GM21717 (cell line): ENCODE measurements at regions not wholly inside any gene's neighbourhood (a gene's known extent, or its start where the extent isn't known, plus 50 kb on each side); places are given as distances from the start of the nearest gene placed in this dataset.

Experiments
- ATAC-seq: cut with Tn5 transposase; IDR thresholded peaks from one replicate; pipeline ENCODE4 v1.9.1; 2021; ENCODE audit warnings: mild to moderate bottlenecking, moderate library complexity; ENCODE audit not compliant: unreplicated experiment

GRCh38 chr3:78139166-78139565, 1099.3 kb downstream of the ROBO2 start:
- no peak for ATAC-seq

- no peak for ATAC-seq
Observed at GRCh38 chr3:78140274-78140673, 1100.4 kb downstream of the ROBO2 start.

- no peak for ATAC-seq
Observed at GRCh38 chr3:78140866-78141265, 1101.0 kb downstream of the ROBO2 start.

- no peak for ATAC-seq
Observed at GRCh38 chr3:78141269-78141668, 1101.4 kb downstream of the ROBO2 start.

GRCh38 chr3:78143000-78143399, 1103.1 kb downstream of the ROBO2 start:
- no peak for ATAC-seq

GRCh38 chr3:78148986-78149717, 1109.3 kb downstream of the ROBO2 start:
- ATAC-seq: no peak

- no peak for ATAC-seq
Observed at GRCh38 chr3:78153973-78154372, 1114.1 kb downstream of the ROBO2 start.

- no peak for ATAC-seq
Observed at GRCh38 chr3:78154521-78155186, 1114.8 kb downstream of the ROBO2 start.

GRCh38 chr3:78161736-78162135, 1121.8 kb downstream of the ROBO2 start:
- ATAC-seq: no peak

- ATAC-seq: no peak
Observed at GRCh38 chr3:78163379-78163778, 1123.5 kb downstream of the ROBO2 start.

GRCh38 chr3:78165876-78166275, 1126.0 kb downstream of the ROBO2 start:
- ATAC-seq: no peak

GRCh38 chr3:78174821-78175220, 1134.9 kb downstream of the ROBO2 start:
- ATAC-seq: no peak

- ATAC-seq: no peak
Observed at GRCh38 chr3:78176869-78177268, 1137.0 kb downstream of the ROBO2 start.

GRCh38 chr3:78177780-78178179, 1137.9 kb downstream of the ROBO2 start:
- ATAC-seq: no peak

- no peak for ATAC-seq
Observed at GRCh38 chr3:78178209-78178608, 1138.3 kb downstream of the ROBO2 start.

GRCh38 chr3:78178740-78179363, 1139.0 kb downstream of the ROBO2 start:
- no peak for ATAC-seq

GRCh38 chr3:78183906-78184599, 1144.2 kb downstream of the ROBO2 start:
- ATAC-seq: no peak

- ATAC-seq: no peak
Observed at GRCh38 chr3:78186404-78186803, 1146.5 kb downstream of the ROBO2 start.

- ATAC-seq: no peak
Observed at GRCh38 chr3:78201091-78201490, 1161.2 kb downstream of the ROBO2 start.

GRCh38 chr3:78204977-78205376, 1165.1 kb downstream of the ROBO2 start:
- ATAC-seq: no peak

- ATAC-seq: no peak
Observed at GRCh38 chr3:78221300-78221699, 1181.4 kb downstream of the ROBO2 start.

GRCh38 chr3:78221796-78222195, 1181.9 kb downstream of the ROBO2 start:
- ATAC-seq: no peak
